ENCODE measurements at regions not wholly inside any gene's neighbourhood (a gene's known extent, or its start where the extent isn't known, plus 50 kb on each side); places are given as distances from the start of the nearest gene placed in this dataset.

DNA sequence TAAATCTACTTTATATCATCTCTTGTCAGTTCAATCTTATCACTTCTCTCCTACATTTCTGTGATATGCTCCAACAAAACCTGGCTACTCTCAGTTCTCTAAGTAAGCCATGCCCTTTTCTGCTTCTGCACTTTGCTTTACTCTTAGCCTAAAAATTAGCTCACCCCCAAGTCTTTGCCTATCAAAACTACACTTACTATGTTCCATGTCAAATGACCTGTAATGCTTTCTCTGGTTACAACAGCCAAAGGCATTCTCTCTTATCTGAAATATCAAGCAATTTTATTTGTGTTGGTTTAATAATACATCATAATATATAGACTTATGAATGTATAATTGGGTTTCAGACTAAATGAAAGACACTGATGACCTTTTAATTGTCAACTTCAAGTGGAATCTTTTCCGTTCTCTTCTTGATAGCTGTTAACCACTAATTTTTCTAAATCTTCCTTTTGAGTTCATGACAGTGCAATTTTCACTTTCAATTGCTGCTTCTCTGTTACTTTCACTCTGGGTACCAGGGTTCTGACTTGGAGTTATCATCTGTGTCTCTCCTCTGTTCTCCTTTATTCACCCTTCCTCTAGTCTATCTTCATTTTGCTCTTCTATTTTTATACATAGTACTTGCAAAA lies 619.0 kb upstream of the GOLIM4 start:
- Histone ChIP-seq H2AFZ (no peak overlapping the region), H4K20me1 (ENCODE audit: insufficient read depth, poor library complexity, severe bottlenecking) (no peaks in the 10 kb centered on the region), H3K27ac (no peak overlapping the region), H3K4me3 (no peak overlapping the region), H3K36me3 (replicated peaks; ENCODE audit: insufficient read depth, low read depth) (no peaks in the 10 kb centered on the region), H3K4me1 (ENCODE audit: insufficient read depth) (no peaks in the 10 kb centered on the region), H3K9me3 (ENCODE audit: low read depth) (no peaks in the 10 kb centered on the region), H3K4me2 (no peak overlapping the region), H3K27me3 (no peaks in the 10 kb centered on the region), H3K79me2 (no peaks in the 10 kb centered on the region), H3K9me2 (replicated peaks; ENCODE audit: insufficient read depth) (no peaks in the 10 kb centered on the region)
- DNase-seq (ENCODE audit: low spot score), result no peak
- no peak for TF ChIP-seq CTCF (IDR thresholded peaks at IDR 0.05; ENCODE audit: poor library complexity)
- TF ChIP-seq EZH2phosphoT487 (IDR thresholded peaks at IDR 0.05; ENCODE audit: low read depth, severe bottlenecking, unreplicated experiment), result no peak
- no peak for TF ChIP-seq EZH2 (IDR thresholded peaks at IDR 0.05; ENCODE audit: borderline replicate concordance)
- WGBS (ENCODE audit: low lambda C conversion rate, missing lambda C conversion rate), result 88% methylated on average over 1 of the region's 1 CpG

DNA sequence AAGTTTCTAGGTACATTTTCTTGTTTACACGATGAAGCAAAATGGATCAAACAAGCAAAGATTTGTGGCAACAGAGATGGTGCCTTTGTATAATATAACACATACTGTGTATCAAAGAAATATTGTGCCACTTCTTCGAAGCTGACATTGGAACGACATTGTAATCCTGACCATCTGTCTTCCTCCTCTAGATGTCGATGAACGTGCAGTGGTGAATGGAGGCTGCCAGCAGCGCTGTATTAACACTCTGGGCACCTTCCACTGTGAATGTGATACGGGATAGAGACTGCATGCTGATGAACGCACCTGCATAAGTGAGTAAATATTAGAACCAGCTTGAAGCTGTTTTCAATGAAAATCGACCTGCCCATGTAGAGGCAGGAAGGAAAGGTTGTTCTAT lies 613.3 kb upstream of the GOLIM4 start:
- no peaks in the 10 kb centered on the region for H3K36me3 ChIP-seq (replicated peaks; ENCODE audit: insufficient read depth, low read depth)
- no peak for DNase-seq (ENCODE audit: low spot score)
- no peaks in the 10 kb centered on the region for H3K27me3 ChIP-seq
- TF ChIP-seq EZH2 (IDR thresholded peaks at IDR 0.05; ENCODE audit: borderline replicate concordance) (no peak), CTCF (IDR thresholded peaks at IDR 0.05; ENCODE audit: poor library complexity) (no peak), EZH2phosphoT487 (IDR thresholded peaks at IDR 0.05; ENCODE audit: low read depth, severe bottlenecking, unreplicated experiment) (no peak)
- H4K20me1 ChIP-seq (ENCODE audit: insufficient read depth, poor library complexity, severe bottlenecking), result no peaks in the 10 kb centered on the region
- no peak overlapping the region for H2AFZ ChIP-seq
- H3K9me3 ChIP-seq (ENCODE audit: low read depth), result no peaks in the 10 kb centered on the region
- H3K79me2 ChIP-seq, result no peaks in the 10 kb centered on the region
- no peaks in the 10 kb centered on the region for H3K4me1 ChIP-seq (ENCODE audit: insufficient read depth)
- no peak overlapping the region for H3K27ac ChIP-seq
- no peaks in the 10 kb centered on the region for H3K9me2 ChIP-seq (replicated peaks; ENCODE audit: insufficient read depth)
- 83% methylated on average over 9 of the region's 9 CpGs for WGBS (ENCODE audit: low lambda C conversion rate, missing lambda C conversion rate)
- no peak overlapping the region for H3K4me2 ChIP-seq
- H3K4me3 ChIP-seq, result no peak overlapping the region

DNA sequence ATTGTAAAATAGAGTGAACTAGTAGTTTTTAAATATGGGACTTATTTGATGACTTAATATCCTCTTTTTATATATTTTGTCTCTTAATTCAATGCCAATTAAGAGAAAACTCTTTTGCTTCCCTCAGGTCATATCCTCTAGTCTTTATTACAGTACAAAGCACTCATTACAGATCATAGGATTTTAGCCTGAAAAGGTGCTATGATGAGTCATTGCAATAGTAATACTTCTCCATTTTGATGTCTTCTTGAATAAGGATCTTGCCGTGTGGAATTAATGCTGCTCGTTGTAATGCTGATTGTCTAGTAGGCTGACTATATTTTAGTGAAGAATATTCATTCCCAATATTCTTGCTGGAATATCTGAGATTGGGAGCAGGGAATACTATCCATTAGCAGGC lies 612.2 kb upstream of the GOLIM4 start:
- no peak overlapping the region for H3K4me2 ChIP-seq

More for the DNA sequence above, 612.2 kb upstream of the GOLIM4 start:
- Histone ChIP-seq H3K9me3 (ENCODE audit: low read depth) (no peaks in the 10 kb centered on the region), H3K4me3 (no peak overlapping the region), H2AFZ (no peak overlapping the region), H3K4me1 (ENCODE audit: insufficient read depth) (no peaks in the 10 kb centered on the region), H3K36me3 (replicated peaks; ENCODE audit: insufficient read depth, low read depth) (no peaks in the 10 kb centered on the region), H3K27ac (no peak overlapping the region), H3K9me2 (replicated peaks; ENCODE audit: insufficient read depth) (no peaks in the 10 kb centered on the region), H3K27me3 (no peaks in the 10 kb centered on the region), H3K79me2 (no peaks in the 10 kb centered on the region), H4K20me1 (ENCODE audit: insufficient read depth, poor library complexity, severe bottlenecking) (no peaks in the 10 kb centered on the region)
- 90% methylated on average over 2 of the region's 2 CpGs for WGBS (ENCODE audit: low lambda C conversion rate, missing lambda C conversion rate)
- no peak for DNase-seq (ENCODE audit: low spot score)
- TF ChIP-seq EZH2phosphoT487 (IDR thresholded peaks at IDR 0.05; ENCODE audit: low read depth, severe bottlenecking, unreplicated experiment) (no peak), EZH2 (IDR thresholded peaks at IDR 0.05; ENCODE audit: borderline replicate concordance) (no peak), CTCF (IDR thresholded peaks at IDR 0.05; ENCODE audit: poor library complexity) (no peak)
